Liver (tissue), 8 donors: ENCODE measurements at regions not wholly inside any gene's neighbourhood (a gene's known extent, or its start where the extent isn't known, plus 50 kb on each side); places are given as distances from the start of the nearest gene placed in this dataset.

ENCODE experiments used
- DNase-seq: peaks from one replicate; pipeline ENCODE4 v3.0.0-alpha.2; 2017; ENCODE audit warnings: low spot score
- H3K27ac ChIP-seq, 2 donors: one replicate each; pipeline ENCODE4 v1.7.0; 2013; ENCODE audit warnings: inconsistent platforms in 2 of 2, low read length in 2 of 2, control low read depth in 1 of 2, low read depth in 1 of 2, mild to moderate bottlenecking in 1 of 2
- H3K27me3 ChIP-seq, 4 donors: one replicate each; pipeline versions ENCODE4 v1.6.1 to v1.7.0; 2013; ENCODE audit warnings: low read length in 3 of 4, inconsistent platforms in 1 of 4, mild to moderate bottlenecking in 1 of 4, moderate library complexity in 1 of 4; ENCODE audit not compliant: control insufficient read depth in 4 of 4, insufficient read depth in 4 of 4
- H3K36me3 ChIP-seq, 4 donors: one replicate each; pipeline versions ENCODE4 v1.6.1 to v1.7.0; 2013; ENCODE audit warnings: low read length in 3 of 4, mild to moderate bottlenecking in 3 of 4, low read depth in 1 of 4, moderate library complexity in 1 of 4; ENCODE audit not compliant: control insufficient read depth in 4 of 4, insufficient read depth in 3 of 4
- H3K4me1 ChIP-seq, 4 donors: one replicate each; pipeline versions ENCODE4 v1.6.1 to v1.7.0; 2013; ENCODE audit warnings: low read length in 3 of 4, mild to moderate bottlenecking in 3 of 4, moderate library complexity in 1 of 4; ENCODE audit not compliant: control insufficient read depth in 4 of 4, insufficient read depth in 4 of 4
- H3K4me3 ChIP-seq, 3 donors: one replicate each; pipeline versions ENCODE4 v1.6.1 to v1.7.0; 2013; ENCODE audit warnings: low read length in 3 of 3, control low read depth in 1 of 3, low read depth in 1 of 3, mild to moderate bottlenecking in 1 of 3
- H3K9ac ChIP-seq, 2 donors: one replicate each; pipeline ENCODE4 v1.7.0; 2013; ENCODE audit warnings: low read length in 2 of 2, mild to moderate bottlenecking in 2 of 2, moderate library complexity in 2 of 2, control low read depth in 1 of 2, low read depth in 1 of 2
- H3K9me3 ChIP-seq, 4 donors: one replicate each; pipeline versions ENCODE4 v1.6.1 to v1.7.0; 2013; ENCODE audit warnings: low read length in 3 of 4; ENCODE audit not compliant: control insufficient read depth in 4 of 4
- ATF3 ChIP-seq: IDR thresholded peaks from 2 replicates; pipeline ENCODE4 v1.6.1; 2016; ENCODE audit warnings: antibody characterized with exemption
- CTCF ChIP-seq: fragments of 150-350 bp; IDR thresholded peaks from 2 replicates; pipeline ENCODE4 v1.5.1; 2017; ENCODE audit warnings: improper control_type of control experiment, low read depth, low read length; ENCODE audit not compliant: missing input control
- EGR1 ChIP-seq, 2 donors: IDR thresholded peaks; 2 replicates each; pipeline ENCODE4 v1.6.1; 2016 to 2018; ENCODE audit warnings: antibody characterized with exemption in 2 of 2, low read depth in 2 of 2
- FOXA2 ChIP-seq: IDR thresholded peaks from 2 replicates; pipeline ENCODE4 v1.6.1; 2016; ENCODE audit warnings: antibody characterized with exemption
- GABPA ChIP-seq, 2 donors: IDR thresholded peaks in 1 of 2; conservative IDR thresholded peaks in 1 of 2; 2 replicates each; pipeline ENCODE4 v1.6.1; 2016; ENCODE audit warnings: antibody characterized with exemption in 2 of 2, mild to moderate bottlenecking in 1 of 2, moderate library complexity in 1 of 2
- HNF4A ChIP-seq, 2 donors: conservative IDR thresholded peaks; 2 replicates each; pipeline ENCODE4 v1.6.1; 2016; ENCODE audit warnings: antibody characterized with exemption in 2 of 2, mild to moderate bottlenecking in 2 of 2
- HNF4G ChIP-seq: IDR thresholded peaks from 2 replicates; pipeline ENCODE4 v1.6.1; 2016; ENCODE audit warnings: antibody characterized with exemption
- MAX ChIP-seq: IDR thresholded peaks from 2 replicates; pipeline ENCODE4 v1.6.1; 2016; ENCODE audit warnings: antibody characterized with exemption
- NR2F2 ChIP-seq: IDR thresholded peaks from 2 replicates; pipeline ENCODE4 v1.6.1; 2016; ENCODE audit warnings: antibody characterized with exemption
- RAD21 ChIP-seq, 2 donors: IDR thresholded peaks; 2 replicates each; pipeline ENCODE4 v1.6.1; 2016; ENCODE audit warnings: antibody characterized with exemption in 2 of 2, mild to moderate bottlenecking in 2 of 2
- REST ChIP-seq: IDR thresholded peaks from 2 replicates; pipeline ENCODE4 v1.6.1; 2016; ENCODE audit warnings: antibody characterized with exemption, mild to moderate bottlenecking
- RXRA ChIP-seq, 2 donors: IDR thresholded peaks; 2 replicates each; pipeline ENCODE4 v1.6.1; 2017 to 2018; ENCODE audit warnings: antibody characterized with exemption in 2 of 2, mild to moderate bottlenecking in 1 of 2
- TAF1 ChIP-seq: conservative IDR thresholded peaks from 2 replicates; pipeline ENCODE4 v1.6.1; 2016; ENCODE audit warnings: antibody characterized with exemption, mild to moderate bottlenecking
- YY1 ChIP-seq: IDR thresholded peaks from 2 replicates; pipeline ENCODE4 v1.6.1; 2016; ENCODE audit warnings: antibody characterized with exemption, mild to moderate bottlenecking
- ZBTB33 ChIP-seq: IDR thresholded peaks from 2 replicates; pipeline ENCODE4 v1.6.1; 2016; ENCODE audit warnings: antibody characterized with exemption
- WGBS: extraction: QIAGEN DNeasy Blood & Tissue Kit; methylation state at CpG from one replicate; pipeline ENCODE4 v1.1.7; 2013; 5-methylcytosine and 5-hydroxymethylcytosine counted together
- donor health status: healthy.
- donor health status: healthy.
- donor health status: healthy.
- donor health status: healthy.
- donor health status: healthy.

GRCh38 chr21:40923407-40923806, 76.4 kb upstream of the DSCAM start:
- Histone ChIP-seq H3K4me1 (no peaks in the 10 kb centered on the region), H3K36me3 (no peaks in the 10 kb centered on the region), H3K4me3 (no peak overlapping the region), H3K27me3 (no peaks in the 10 kb centered on the region), H3K9ac (no peak overlapping the region), H3K27ac (no peak overlapping the region), H3K9me3 (peaks cover 0 to 3% (median 0%) of the 10 kb centered on the region in 4 donors)
- no peak for DNase-seq
- TF ChIP-seq TAF1 = no peak
- TF ChIP-seq CTCF = no peak
- no peak for TF ChIP-seq FOXA2
- TF ChIP-seq NR2F2 = no peak
- TF ChIP-seq HNF4G = no peak
- no peak for TF ChIP-seq GABPA (IDR thresholded peaks at IDR 0.05 in 1 of 2, conservative IDR thresholded peaks at IDR 0.05 in 1 of 2)
- no peak for TF ChIP-seq RAD21 (IDR thresholded peaks at IDR 0.05)
- TF ChIP-seq REST = no peak
- TF ChIP-seq EGR1 (IDR thresholded peaks at IDR 0.05; ENCODE audit: low read depth in 2 of 2) = no peak
- no peak for TF ChIP-seq HNF4A (conservative IDR thresholded peaks at IDR 0.05)
- no peak for TF ChIP-seq RXRA (IDR thresholded peaks at IDR 0.05)
- no peak for TF ChIP-seq MAX
- TF ChIP-seq YY1 = no peak
- no peak for TF ChIP-seq ATF3
- WGBS = 83% methylated on average over 8 of the region's 8 CpGs

GRCh38 chr21:40923901-40924300, 76.9 kb upstream of the DSCAM start:
- no peaks in the 10 kb centered on the region for H3K27me3 ChIP-seq
- no peak for TF ChIP-seq RAD21 (IDR thresholded peaks at IDR 0.05)
- no peak for TF ChIP-seq YY1
- no peak for TF ChIP-seq ZBTB33
- no peaks in the 10 kb centered on the region for H3K36me3 ChIP-seq
- H3K9ac ChIP-seq = no peak overlapping the region
- no peaks in the 10 kb centered on the region for H3K4me1 ChIP-seq
- 76% methylated on average over 7 of the region's 7 CpGs for WGBS
- H3K4me3 ChIP-seq = no peak overlapping the region
- no peak for DNase-seq
- peaks cover 0 to 3% (median 0%) of the 10 kb centered on the region in 4 donors for H3K9me3 ChIP-seq
- no peak overlapping the region for H3K27ac ChIP-seq
